ENCODE measurements at regions not wholly inside any gene's neighbourhood (a gene's known extent, or its start where the extent isn't known, plus 50 kb on each side); places are given as distances from the start of the nearest gene placed in this dataset.

DNA sequence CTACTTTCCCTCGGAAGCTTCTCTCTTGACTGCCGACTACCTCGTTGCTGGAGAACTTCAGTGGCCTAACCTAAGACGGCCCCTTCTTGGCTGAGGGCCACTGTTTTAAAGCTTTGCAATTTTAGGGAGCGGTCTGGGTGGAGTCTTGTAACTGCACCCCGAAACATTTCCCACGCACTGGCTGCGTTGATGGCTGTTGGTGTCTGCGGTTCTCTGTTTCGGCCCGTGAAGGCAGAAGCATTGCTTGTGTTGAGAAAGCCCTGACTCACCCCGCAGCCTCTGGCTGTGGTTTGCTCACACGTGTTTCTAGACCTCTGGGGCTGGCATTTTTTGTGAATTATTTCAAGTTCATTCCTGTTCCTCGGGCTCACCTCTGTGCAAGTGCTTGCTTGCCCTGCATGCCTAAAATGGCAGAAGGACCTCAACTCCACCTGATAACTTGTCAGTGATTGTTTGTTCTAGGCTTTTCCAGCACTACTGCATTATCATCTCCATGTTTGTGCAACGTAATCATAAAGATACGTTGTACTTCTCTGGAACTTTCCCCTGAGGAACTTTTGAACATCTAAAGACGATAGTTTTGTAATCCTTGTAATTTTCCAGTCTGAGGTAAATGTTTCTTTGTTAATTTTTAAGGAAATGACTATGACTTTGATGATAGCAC, 94.2 kb upstream of the DLX2 start:
- Histone ChIP-seq H3K9me2 (replicated peaks; ENCODE audit: insufficient read depth) (no peaks in the 10 kb centered on the region), H3K27me3 (no peaks in the 10 kb centered on the region), H3K9me3 (ENCODE audit: low read depth) (peaks cover 8% of the 10 kb centered on the region), H3K36me3 (replicated peaks; ENCODE audit: insufficient read depth, low read depth) (no peaks in the 10 kb centered on the region), H3K4me1 (ENCODE audit: insufficient read depth) (peaks cover 4% of the 10 kb centered on the region), H3K79me2 (no peaks in the 10 kb centered on the region), H3K4me2 (peak overlapping the region; percentile 5), H3K4me3 (no peak overlapping the region), H3K27ac (peak overlapping the region; percentile 59), H2AFZ (no peak overlapping the region), H4K20me1 (ENCODE audit: insufficient read depth, poor library complexity, severe bottlenecking) (no peaks in the 10 kb centered on the region)
- whole genome bisulfite sequencing (ENCODE audit: low lambda C conversion rate, missing lambda C conversion rate), result 71% methylated on average over 17 of the region's 17 CpGs
- TF ChIP-seq EZH2 (IDR thresholded peaks at IDR 0.05; ENCODE audit: borderline replicate concordance), result no peak
- TF ChIP-seq, protein P1, sequence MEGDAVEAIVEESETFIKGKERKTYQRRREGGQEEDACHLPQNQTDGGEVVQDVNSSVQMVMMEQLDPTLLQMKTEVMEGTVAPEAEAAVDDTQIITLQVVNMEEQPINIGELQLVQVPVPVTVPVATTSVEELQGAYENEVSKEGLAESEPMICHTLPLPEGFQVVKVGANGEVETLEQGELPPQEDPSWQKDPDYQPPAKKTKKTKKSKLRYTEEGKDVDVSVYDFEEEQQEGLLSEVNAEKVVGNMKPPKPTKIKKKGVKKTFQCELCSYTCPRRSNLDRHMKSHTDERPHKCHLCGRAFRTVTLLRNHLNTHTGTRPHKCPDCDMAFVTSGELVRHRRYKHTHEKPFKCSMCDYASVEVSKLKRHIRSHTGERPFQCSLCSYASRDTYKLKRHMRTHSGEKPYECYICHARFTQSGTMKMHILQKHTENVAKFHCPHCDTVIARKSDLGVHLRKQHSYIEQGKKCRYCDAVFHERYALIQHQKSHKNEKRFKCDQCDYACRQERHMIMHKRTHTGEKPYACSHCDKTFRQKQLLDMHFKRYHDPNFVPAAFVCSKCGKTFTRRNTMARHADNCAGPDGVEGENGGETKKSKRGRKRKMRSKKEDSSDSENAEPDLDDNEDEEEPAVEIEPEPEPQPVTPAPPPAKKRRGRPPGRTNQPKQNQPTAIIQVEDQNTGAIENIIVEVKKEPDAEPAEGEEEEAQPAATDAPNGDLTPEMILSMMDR (IDR thresholded peaks at IDR 0.05; ENCODE audit: poor library complexity), result no peak
- TF ChIP-seq EZH2phosphoT487 (IDR thresholded peaks at IDR 0.05; ENCODE audit: low read depth, severe bottlenecking, unreplicated experiment), result no peak
- DNase-seq (ENCODE audit: low spot score), result peak; percentile 55

DNA sequence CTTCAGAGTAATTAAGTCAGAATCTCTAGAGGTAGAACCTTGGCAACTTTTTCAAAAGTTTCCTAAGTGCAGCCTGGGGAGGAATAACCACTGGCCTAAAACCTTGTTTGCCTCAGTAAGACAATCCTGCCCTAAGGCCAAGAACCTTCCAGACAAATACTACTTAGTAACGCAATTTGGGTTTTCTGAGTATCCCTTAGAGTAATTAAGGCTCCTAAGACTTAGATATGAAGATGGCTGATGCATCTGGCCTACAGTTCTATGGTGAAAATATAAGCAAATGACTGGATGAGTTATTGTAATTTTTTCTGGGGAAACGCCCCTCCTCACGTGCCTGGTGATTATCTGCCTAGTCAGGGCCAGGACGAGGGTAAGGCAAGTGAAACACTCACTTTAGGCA, 95.7 kb upstream of the DLX2 start:
- Histone ChIP-seq H3K36me3 (replicated peaks; ENCODE audit: insufficient read depth, low read depth) (no peaks in the 10 kb centered on the region), H3K27ac (no peak overlapping the region), H3K9me2 (replicated peaks; ENCODE audit: insufficient read depth) (no peaks in the 10 kb centered on the region), H3K4me3 (no peak overlapping the region), H3K4me1 (ENCODE audit: insufficient read depth) (peaks cover 4% of the 10 kb centered on the region), H3K4me2 (no peak overlapping the region), H3K27me3 (no peaks in the 10 kb centered on the region), H3K9me3 (ENCODE audit: low read depth) (peaks cover 8% of the 10 kb centered on the region), H4K20me1 (ENCODE audit: insufficient read depth, poor library complexity, severe bottlenecking) (no peaks in the 10 kb centered on the region), H2AFZ (no peak overlapping the region), H3K79me2 (no peaks in the 10 kb centered on the region)
- TF ChIP-seq EZH2 (IDR thresholded peaks at IDR 0.05; ENCODE audit: borderline replicate concordance), result no peak
- TF ChIP-seq, protein P1 (IDR thresholded peaks at IDR 0.05; ENCODE audit: poor library complexity), result no peak
- TF ChIP-seq EZH2phosphoT487 (IDR thresholded peaks at IDR 0.05; ENCODE audit: low read depth, severe bottlenecking, unreplicated experiment), result no peak
- DNase-seq (ENCODE audit: low spot score), result no peak
- 86% methylated on average over 4 of the region's 4 CpGs for WGBS (ENCODE audit: low lambda C conversion rate, missing lambda C conversion rate)

DNA sequence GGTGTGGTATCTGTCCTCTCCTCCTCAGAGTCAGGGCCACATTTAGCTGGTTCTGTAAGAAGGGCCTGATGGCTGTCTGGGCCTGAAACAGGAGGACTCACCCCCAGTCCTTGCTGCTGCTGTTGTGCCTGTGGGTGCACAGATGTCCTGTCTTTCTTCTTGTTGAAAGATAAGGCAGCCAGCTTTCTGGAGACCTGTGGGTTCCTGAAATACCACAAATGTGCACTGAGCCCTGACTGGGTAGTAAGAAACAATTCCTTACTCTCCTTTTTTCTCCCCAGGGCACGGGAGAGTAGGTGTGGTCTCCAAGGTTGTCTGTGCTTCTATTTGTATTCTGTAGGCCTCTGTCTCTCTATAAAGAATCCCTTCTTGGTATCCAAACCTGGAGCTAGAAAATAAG, 96.2 kb upstream of the DLX2 start:
- DNase-seq (ENCODE audit: low spot score), result no peak
- Histone ChIP-seq H2AFZ (no peak overlapping the region), H4K20me1 (ENCODE audit: insufficient read depth, poor library complexity, severe bottlenecking) (no peaks in the 10 kb centered on the region), H3K9me3 (ENCODE audit: low read depth) (peaks cover 8% of the 10 kb centered on the region), H3K4me2 (no peak overlapping the region), H3K27me3 (no peaks in the 10 kb centered on the region), H3K9me2 (replicated peaks; ENCODE audit: insufficient read depth) (no peaks in the 10 kb centered on the region), H3K36me3 (replicated peaks; ENCODE audit: insufficient read depth, low read depth) (no peaks in the 10 kb centered on the region), H3K4me3 (no peak overlapping the region), H3K4me1 (ENCODE audit: insufficient read depth) (peaks cover 4% of the 10 kb centered on the region), H3K79me2 (no peaks in the 10 kb centered on the region), H3K27ac (no peak overlapping the region)
- 62% methylated on average over 1 of the region's 1 CpG for WGBS (ENCODE audit: low lambda C conversion rate, missing lambda C conversion rate)
- TF ChIP-seq EZH2phosphoT487 (IDR thresholded peaks at IDR 0.05; ENCODE audit: low read depth, severe bottlenecking, unreplicated experiment) (no peak), EZH2 (IDR thresholded peaks at IDR 0.05; ENCODE audit: borderline replicate concordance) (no peak)
- TF ChIP-seq, protein P1 (IDR thresholded peaks at IDR 0.05; ENCODE audit: poor library complexity), result no peak
